GM21367 (cell line): ENCODE measurements at regions not wholly inside any gene's neighbourhood (a gene's known extent, or its start where the extent isn't known, plus 50 kb on each side); places are given as distances from the start of the nearest gene placed in this dataset.
"Not testable (repeated sequence)": the region's sequence is repeated elsewhere in the genome, so short reads cannot be mapped to it uniquely, and the experiment has no call there.

ENCODE experiments used
- ATAC-seq: cut with Tn5 transposase; IDR thresholded peaks from one replicate; pipeline ENCODE4 v1.9.1; 2021; ENCODE audit not compliant: unreplicated experiment

DNA sequence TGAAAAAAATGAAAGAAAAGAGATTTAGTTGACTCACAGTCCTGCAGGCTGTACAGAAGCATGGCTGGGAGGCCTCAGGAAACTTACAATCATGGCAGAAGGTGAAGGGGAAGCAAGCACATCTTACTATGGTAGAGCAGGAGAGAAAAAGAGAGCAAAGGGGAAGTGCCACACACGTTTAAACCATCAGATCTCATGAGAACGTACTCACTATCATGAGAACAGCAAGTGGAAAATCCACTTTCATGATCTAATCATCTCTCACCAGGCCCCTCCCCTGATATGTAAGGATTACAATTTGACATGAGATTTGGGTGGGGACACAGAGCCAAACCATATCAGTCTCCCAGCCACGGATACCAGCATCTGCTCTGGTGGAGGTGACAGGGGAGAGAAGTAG, 50.8 kb upstream of the CPOX start:
- ATAC-seq: no peak

DNA sequence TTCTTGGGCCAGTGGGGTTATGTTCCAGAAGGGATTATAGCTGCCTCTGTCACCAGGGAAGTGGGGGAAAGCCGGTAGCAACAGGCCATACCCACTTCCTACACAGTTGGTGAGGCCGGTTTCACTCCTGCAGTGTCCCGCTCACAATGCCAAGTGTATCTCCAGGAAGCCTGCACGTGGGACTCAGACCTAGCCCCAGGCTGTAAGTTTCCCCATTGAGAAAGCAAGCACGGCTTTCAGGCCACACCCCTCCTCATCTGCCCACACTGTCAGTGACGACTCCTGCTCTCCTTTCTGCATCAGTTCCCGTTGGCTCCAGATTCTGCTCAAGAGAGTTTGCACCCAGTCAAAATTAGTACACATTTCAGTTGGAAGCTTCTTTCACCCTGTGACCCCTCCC, 51.6 kb upstream of the CPOX start:
- ATAC-seq: no peak

DNA sequence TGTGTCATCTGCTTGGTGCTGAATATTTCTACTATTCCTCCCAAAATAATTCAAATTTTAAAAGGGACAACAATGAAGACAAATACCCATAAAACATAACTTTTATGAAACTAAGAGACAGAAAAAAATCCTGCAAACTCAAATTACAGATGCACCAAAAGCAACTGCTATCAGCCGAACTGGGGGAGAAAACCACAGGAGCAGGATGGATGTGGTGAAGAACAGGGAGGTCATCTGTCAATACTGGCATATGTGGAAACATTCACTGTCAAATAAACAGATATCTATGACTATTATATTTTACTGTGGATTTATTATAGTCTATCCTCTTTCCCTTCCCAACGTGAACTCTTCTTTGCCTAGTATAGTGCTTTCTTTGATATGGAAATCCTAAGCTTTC, 53.3 kb upstream of the CPOX start:
- ATAC-seq: no peak

DNA sequence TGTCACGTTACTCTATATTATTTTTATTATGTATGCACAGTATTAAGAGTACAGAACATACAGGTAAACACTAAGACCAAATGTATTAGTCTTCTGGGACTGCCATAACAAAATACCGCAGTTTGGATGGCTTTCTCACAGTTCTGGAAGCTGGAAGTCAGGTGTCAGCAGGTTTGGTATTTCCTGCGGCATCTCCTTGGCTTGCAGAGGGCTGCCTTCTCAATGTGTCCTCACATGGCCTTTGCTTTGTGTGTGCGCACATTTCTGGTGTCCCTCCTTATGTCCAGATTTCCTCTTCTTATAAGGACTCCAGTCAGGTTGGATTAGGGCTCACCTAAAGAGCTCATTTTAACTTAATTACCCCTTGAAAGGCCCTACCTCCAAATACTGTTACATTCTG, 53.8 kb upstream of the CPOX start:
- ATAC-seq: no peak

DNA sequence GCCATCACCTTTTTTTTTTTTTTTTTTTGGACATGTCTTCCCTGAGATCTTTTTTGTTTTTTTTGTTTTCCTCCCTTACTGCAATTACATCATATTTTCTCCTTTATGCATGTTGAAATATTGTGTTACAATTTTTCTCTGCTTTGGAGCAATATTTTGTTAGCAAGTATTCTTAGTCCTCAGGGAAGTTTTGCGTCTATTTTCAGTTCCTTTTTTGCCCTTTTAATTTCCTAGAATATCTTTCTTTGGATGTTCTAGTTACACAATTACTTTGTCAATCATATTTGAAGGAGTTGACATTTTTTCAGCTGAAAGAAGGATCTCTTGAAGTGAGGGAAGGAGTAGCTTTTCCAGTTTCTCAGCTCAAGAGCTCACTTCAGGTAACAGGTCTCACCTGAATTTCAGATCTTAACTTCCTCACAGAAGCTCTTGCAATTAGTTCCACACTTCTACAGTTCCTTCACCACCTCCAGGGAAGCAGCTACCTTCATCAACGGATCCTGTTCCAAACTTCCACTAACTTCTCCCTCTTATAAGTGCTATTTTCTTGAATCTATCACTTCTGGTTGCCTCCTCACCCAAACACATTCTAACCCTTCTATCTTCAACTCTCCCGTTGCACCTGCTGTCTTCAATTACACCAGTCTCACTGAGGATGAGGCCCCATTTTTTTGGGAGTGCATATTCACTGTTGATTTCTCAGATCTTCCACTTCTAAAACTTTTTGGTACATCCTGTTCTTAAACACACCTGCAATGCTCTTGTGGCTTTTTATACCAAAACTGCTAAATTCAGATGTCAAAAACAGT, 57.8 kb upstream of the CPOX start:
- ATAC-seq: no peak

DNA sequence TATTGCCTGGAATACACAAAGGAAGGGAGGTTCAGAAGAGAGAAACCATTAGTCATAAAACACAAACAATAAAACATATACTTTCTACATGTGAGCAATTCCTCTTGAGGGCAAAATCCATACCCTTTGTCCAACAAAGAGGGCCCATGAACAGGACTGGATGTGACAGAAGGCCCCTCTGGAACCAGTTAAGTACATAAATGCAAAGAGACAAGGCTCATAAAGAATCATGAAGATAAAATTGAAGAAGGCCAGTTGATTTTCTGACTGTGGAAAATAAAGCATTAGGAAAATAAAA, 58.3 kb upstream of the CPOX start:
- ATAC-seq: no peak

DNA sequence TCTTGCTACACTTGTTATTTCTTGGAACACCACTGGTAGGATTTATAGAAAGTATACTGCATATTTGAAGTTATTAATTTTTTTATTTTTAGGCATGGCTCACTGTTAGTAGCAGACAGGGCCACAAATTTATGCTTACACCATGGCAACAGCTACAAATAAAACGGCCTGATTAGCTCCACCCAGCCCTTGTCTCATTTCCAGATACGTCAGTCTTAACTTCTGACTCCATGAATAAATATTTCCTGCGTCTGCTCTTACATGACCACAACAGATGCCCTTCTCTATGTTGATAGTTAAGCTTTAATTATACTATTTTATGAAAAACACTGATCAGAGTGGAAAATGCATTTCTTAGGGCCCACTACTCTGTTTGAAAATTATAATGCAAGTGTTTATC, 62.3 kb upstream of the CPOX start:
- no peak for ATAC-seq

DNA sequence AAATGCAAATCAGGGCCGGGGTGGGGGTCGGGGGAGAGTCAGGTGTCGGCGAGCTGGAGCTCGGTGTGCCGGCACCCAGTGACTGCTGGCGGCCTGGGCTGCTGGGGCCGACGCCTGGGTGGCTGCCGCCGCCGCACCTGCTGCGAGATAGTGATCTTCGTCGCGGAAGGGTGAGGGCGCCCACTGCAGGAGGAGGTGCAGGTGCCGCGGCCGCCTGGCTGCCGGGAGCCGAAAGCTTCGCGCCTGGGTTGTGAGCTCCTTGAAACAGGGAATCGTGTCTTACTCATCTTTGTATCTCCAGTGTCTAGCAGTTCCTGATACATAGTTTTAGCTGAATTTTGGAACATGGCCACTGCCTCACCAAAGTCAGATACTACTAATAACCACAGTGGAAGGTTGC, 64.0 kb upstream of the CPOX start:
- ATAC-seq: peak; percentile 95

DNA sequence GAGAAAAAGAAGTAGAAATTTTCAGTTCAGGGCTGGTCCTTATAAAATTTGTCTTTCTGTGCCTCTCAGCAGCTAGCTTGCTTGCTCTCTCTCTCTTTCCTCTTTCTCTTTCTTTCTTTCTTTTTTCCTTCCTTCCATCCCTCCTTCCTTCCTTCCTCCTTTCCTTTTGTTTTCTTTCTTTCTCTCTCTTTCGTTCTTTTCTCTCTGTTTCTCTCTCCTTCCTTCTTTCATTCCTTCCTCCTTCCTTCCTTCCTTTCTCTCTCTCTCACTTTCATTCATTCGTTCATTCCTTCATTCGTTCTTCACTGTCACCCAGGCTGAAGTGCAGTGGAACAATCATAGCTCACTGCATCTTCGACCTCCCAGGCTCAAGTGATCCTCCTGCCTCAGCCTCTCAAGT, 69.3 kb upstream of the CPOX start:
- no peak for ATAC-seq

DNA sequence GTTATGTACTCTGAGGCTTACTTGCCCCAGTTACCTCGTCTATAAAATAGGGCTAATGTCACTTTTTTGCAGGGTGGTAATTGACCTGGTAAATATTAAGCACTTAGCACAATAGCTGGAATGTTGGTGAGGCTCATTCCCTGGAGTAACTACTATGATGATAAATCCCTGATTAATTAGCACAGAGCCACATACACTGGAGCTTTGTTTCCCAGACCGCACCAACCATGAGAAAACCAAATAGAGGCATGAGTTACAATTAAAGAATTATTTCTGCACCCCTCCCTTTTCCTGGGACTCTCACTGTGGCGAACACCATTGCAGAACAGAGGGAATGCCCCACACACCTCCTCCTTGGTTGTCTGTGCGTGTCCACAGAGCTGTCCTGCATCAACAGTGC, 76.6 kb upstream of the CPOX start:
- ATAC-seq: no peak

DNA sequence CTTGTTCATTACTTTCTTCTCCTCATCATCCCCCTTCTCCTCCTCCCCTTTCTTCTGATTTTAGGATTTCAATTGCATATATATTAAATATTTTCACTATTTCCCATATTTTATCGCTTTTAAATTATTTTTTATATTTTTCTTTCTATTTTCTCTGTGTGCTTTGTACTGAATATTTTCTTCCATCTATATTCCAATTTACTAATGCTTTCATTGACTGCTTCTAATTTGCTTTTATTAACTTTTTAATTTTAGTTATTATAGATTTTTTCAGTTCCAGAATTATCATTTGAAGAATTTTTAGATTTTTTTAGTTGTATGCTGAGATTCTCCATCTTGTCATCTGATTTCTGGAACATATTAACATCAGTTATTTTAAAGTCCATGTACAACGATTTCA, 83.2 kb upstream of the ST3GAL6 start:
- no peak for ATAC-seq

DNA sequence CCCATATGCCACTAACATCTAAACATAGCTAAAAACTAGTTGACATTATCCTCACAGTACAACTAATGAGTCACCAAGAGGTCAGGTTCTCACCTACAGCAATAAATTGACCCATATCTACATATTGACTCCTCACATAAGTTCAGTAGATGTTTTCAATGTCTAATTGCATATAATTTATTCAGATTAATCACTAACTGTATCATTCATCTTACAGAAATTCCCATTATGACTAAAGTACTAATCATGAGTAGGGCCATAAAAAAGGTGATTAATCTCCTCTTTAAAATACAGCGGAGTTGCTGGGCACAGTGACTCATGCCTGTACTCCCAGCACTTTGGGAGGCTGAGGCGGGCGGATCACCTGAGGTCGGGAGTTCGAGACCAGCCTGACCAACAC, 82.4 kb upstream of the ST3GAL6 start:
- ATAC-seq: no peak

DNA sequence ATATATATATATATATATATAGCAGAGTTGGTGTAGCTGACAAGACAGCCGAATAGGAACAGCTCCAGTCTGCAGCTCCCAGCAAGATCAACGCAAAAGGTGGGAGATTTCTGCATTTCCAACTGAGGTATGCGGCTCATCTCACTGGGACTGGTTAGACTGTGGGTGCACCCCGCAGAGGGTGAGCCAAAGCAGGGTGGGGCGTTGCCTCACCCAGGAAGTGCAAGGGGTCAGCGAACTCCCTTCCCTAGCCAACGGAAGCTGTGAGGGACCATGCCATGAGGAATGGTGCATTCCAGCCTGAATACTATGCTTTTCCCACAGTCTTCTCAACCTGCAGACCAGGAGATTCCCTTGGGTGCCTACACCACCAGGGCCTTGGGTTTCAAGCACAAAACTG, 81.7 kb upstream of the ST3GAL6 start:
- ATAC-seq: no peak

DNA sequence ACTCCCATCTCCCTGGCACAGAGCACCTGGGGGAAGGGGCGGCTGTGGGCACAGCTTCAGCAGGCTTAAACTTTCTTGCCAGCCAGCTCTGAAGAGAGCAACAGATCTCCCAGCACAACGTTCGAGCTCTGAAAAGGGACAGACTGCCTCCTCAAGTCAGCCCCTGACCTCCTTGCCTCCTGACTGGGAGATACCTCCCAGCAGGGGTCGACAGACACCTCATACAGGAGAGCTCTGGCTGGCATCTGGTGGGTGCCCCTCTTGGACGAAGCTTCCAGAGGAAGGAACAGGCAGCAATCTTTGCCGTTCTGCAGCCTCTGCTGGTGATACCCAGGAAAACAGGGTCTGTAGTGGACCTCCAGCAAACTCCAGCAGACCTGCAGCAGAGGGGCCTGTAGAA, 80.7 kb upstream of the ST3GAL6 start:
- not testable (repeated sequence) for ATAC-seq

DNA sequence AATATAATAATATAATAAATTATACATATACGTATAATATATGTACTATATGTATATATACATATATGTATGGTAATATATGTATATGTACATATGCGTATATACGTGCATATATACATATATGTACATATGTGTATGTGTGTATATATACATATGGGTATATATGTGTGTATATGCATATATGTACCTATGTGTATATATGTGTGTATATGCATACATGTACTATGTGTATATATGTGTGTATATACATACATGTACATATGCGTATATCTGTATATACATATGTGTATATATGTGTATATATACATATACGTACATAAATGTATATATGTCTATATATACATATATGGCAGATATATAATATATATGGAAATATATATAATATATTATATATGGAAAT, 74.8 kb upstream of the ST3GAL6 start:
- ATAC-seq: no peak

DNA sequence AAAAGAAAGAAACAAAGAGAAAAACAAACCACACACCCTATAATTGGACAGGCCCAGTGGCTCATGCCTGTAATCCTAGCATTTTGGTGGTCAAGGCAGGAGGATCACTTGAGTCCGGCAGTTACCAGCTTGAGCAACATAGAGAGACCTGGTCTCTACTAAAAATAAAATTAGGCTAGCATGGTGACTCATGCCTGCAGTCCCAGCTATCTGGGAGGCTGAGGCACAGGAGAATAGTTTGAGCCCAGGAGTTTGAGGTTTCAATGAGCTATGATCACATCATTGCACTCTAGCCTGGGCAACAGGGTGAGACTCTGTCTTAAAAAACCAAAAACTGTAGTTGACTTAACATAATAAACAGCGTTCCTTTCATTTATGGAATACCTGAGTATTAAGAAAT, 72.3 kb upstream of the ST3GAL6 start:
- no peak for ATAC-seq

DNA sequence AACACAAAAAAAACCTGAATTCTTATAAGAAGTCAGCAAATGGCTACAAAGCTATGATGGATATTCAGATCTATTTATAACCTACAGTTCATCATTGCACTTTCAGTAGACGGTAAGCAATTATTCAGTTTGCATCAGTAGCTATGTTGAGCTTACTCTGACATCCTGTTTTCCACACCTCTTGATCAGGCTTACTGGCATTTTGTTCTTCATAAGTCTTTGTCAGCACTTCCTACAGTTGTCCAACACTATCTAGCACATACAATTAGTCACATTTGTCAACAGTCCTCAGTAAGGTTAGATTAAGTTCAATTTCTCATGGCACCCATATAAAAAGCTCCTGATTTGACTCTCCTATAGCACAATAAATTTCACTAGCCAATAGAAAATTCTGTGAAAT, 71.2 kb upstream of the ST3GAL6 start:
- ATAC-seq: no peak

DNA sequence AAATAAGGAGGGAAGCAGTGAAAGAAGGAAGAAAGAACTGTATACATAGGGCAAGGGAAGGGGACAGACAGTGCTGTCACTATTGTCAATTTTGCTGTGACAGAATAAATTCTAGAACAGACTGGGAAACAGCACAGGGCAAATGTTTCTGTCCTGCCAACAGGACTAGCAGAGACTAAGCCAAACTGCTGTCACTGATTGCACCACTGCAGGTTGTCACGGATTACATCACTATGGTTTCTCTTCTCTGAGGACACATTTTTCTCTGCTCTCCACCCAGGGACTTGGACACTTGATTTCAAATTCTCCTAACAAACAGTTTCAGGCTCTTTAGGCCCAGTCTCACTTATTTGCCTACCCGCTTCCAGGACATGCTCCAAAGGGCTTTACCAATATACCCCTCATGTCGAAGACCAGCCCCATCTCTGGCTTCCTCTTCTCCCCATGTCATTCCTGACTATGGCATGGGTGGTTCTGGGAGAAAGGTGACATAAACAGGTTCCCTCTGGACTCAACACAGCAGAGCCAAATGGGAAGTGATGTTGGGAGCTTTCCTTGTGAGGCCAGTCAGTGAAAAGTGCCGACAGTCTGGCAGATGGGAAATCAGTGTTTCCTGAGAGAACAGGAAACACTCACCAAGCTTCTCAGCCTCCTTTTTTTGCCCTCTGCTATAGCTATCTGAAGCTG, 70.2 kb upstream of the ST3GAL6 start:
- no peak for ATAC-seq

DNA sequence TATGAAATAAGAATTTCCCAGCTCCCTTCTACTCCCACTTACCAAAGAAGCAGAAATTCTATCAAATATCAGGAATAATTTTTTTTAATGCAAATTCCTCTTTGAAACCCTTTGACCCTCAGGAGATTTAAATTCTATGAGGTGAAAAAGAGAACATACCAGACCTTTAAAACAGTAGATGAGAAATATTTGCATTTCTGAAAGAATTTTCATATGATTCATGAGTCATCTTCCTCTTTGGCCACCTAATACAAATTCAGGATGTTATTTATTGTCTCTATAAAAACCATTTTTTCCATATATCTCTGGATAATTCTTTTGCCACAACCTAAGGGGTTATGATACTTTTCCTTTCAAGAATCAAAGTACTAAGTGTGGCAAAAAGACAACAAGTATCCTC, 67.3 kb upstream of the ST3GAL6 start:
- ATAC-seq: no peak

DNA sequence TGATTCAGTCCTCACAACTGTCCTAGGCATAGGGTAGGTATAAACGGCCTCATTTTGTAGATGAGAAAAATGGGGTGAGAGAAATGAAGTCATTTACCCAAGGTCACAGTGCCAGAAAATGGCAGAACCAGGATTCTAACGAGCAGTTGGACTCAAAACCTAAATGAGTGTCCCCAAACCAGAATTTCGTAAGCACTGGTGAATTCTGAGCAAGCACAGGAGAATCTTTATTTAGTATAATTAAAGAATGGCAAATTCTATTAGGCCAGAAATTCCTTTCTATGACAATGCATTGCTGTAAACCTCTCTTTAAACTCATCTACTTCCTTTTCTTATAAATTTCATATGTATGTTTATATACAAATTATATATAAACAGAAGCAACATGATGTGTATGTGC, 66.8 kb upstream of the ST3GAL6 start:
- ATAC-seq: not testable (repeated sequence)

DNA sequence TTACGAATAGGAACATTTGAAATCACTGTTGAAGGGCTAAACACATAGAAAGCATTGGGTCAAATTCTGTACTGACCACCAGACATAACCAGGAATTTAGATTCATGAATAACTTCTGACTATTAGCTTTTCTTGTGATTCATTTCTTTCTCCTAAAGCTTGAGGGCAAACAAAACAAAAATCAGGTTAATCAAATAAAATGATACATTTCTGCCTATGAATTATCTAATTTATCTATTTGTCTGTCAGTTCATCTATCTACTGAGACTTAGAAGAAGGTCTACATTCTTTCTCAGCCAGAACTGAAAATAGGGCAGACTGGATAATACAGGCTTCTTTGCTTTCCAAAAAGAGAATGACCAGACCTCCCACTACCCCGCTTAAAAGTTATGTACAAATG, 65.9 kb upstream of the ST3GAL6 start:
- no peak for ATAC-seq

DNA sequence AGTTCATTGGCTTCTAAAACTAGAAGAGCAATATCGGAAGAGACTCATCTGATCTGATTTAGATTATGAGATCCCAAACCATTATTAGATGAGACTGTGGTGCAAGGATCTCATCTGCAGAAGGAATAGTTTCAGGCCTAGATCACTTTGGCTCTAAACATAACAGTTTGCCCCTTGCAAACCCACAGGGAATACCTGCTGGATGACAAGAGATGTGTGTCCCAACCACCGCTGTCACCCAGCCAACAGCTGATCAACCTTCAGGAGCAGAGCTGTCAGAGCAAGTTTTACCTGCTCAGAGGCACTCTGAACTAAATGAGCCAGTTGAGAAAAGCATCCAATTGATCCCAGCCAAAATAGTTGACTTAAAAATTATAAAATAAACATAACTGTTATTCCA, 64.0 kb upstream of the ST3GAL6 start:
- no peak for ATAC-seq

DNA sequence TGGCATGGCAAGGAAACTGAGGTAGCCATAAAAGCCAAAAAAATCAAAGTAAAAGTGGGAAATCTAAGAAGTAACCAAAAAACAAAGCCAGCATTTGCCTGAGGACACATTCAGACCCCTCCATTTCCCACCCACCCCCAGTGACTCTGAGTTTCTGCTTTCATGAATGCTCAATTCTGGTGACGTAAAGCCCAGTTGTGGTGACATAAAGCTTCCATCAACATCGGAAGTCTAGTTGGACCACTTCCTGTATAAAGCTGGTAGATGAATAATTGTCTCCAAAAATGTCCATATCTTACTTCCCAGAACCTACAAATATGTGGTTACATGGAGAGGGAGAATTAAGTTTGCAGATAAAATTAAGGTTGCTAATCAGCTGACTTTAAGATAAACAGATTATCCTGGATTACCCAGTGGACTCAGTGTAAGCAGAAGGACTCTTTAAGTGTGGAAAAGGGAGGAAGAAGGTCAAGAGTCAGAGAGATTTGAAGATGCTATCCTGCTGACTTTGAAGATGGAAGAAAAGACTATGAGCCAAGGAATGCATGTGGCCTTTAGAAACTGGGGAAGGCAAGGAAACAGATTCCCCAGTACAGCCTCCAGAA, 62.0 kb upstream of the ST3GAL6 start:
- ATAC-seq: no peak
